Urinary bladder (tissue), 3 donors: ENCODE measurements at regions not wholly inside any gene's neighbourhood (a gene's known extent, or its start where the extent isn't known, plus 50 kb on each side); places are given as distances from the start of the nearest gene placed in this dataset.

Experiments used
- DNase-seq: peaks from one replicate; pipeline ENCODE4 v3.0.0-alpha.2; 2015; ENCODE audit errors: extremely low spot score
- H3K27ac ChIP-seq: one replicate; pipeline ENCODE4 v1.5.1; 2013; ENCODE audit warnings: low read depth, mild to moderate bottlenecking, moderate library complexity
- H3K36me3 ChIP-seq: one replicate; pipeline ENCODE4 v1.6.1; 2013; ENCODE audit warnings: mild to moderate bottlenecking, moderate library complexity; ENCODE audit not compliant: insufficient read depth
- H3K4me1 ChIP-seq: one replicate; pipeline ENCODE4 v1.6.1; 2013; ENCODE audit warnings: mild to moderate bottlenecking, moderate library complexity; ENCODE audit not compliant: insufficient read depth
- H3K4me3 ChIP-seq: one replicate; pipeline ENCODE4 v1.5.1; 2013; ENCODE audit warnings: low read depth, low read length
- WGBS: extraction: QIAGEN DNeasy Blood & Tissue Kit; methylation state at CpG from one replicate; pipeline ENCODE4 v1.1.7; 2013; 5-methylcytosine and 5-hydroxymethylcytosine counted together
- donor health status: healthy with polysubstance abuse.
- donor health status: healthy.

GRCh38 chr4:111838406-111838930, 306.8 kb upstream of the FAM241A start:
- Histone ChIP-seq H3K36me3 (no peaks in the 10 kb centered on the region), H3K4me1 (no peaks in the 10 kb centered on the region), H3K4me3 (no peak overlapping the region), H3K27ac (no peak overlapping the region)
- DNase-seq, result no peak
- whole genome bisulfite sequencing, result 79% methylated on average over 4 of the region's 4 CpGs

- Histone ChIP-seq H3K4me3 (no peak overlapping the region), H3K27ac (no peak overlapping the region), H3K36me3 (no peaks in the 10 kb centered on the region), H3K4me1 (no peaks in the 10 kb centered on the region)
- WGBS, result 68% methylated on average over 2 of the region's 2 CpGs
- no peak for DNase-seq
Observed at GRCh38 chr4:111839141-111839540, 306.1 kb upstream of the FAM241A start.

- no peak for DNase-seq
- H3K4me3 ChIP-seq, result no peak overlapping the region
- H3K36me3 ChIP-seq, result no peaks in the 10 kb centered on the region
- no peaks in the 10 kb centered on the region for H3K4me1 ChIP-seq
- WGBS, result 86% methylated on average over 3 of the region's 3 CpGs
- H3K27ac ChIP-seq, result no peak overlapping the region
Observed at GRCh38 chr4:111842336-111842735, 302.9 kb upstream of the FAM241A start.

- Histone ChIP-seq H3K4me3 (no peak overlapping the region), H3K4me1 (no peaks in the 10 kb centered on the region), H3K36me3 (no peaks in the 10 kb centered on the region), H3K27ac (no peak overlapping the region)
- DNase-seq, result no peak
- 66% methylated on average over 5 of the region's 5 CpGs for WGBS
Observed at GRCh38 chr4:111847296-111848008, 297.8 kb upstream of the FAM241A start.

GRCh38 chr4:111849746-111850284, 295.4 kb upstream of the FAM241A start:
- DNase-seq, result no peak
- H3K27ac ChIP-seq, result no peak overlapping the region
- H3K36me3 ChIP-seq, result no peaks in the 10 kb centered on the region
- no peaks in the 10 kb centered on the region for H3K4me1 ChIP-seq
- WGBS, result 25% methylated on average over 1 of the region's 1 CpG
- H3K4me3 ChIP-seq, result no peak overlapping the region

- no peak for DNase-seq
- H3K27ac ChIP-seq, result no peak overlapping the region
- H3K4me1 ChIP-seq, result no peaks in the 10 kb centered on the region
- no peaks in the 10 kb centered on the region for H3K36me3 ChIP-seq
- WGBS, result 0% methylated on average over 1 of the region's 1 CpG
- H3K4me3 ChIP-seq, result no peak overlapping the region
Observed at GRCh38 chr4:111854494-111855087, 290.7 kb upstream of the FAM241A start.

- 87% methylated on average over 1 of the region's 1 CpG for WGBS
- Histone ChIP-seq H3K4me3 (no peak overlapping the region), H3K36me3 (no peaks in the 10 kb centered on the region), H3K4me1 (no peaks in the 10 kb centered on the region), H3K27ac (no peak overlapping the region)
- no peak for DNase-seq
Observed at GRCh38 chr4:111855308-111855707, 289.9 kb upstream of the FAM241A start.

- H3K36me3 ChIP-seq, result no peaks in the 10 kb centered on the region
- WGBS, result 43% methylated on average over 4 of the region's 4 CpGs
- no peak for DNase-seq
- H3K4me1 ChIP-seq, result no peaks in the 10 kb centered on the region
- H3K4me3 ChIP-seq, result no peak overlapping the region
- H3K27ac ChIP-seq, result no peak overlapping the region
Observed at GRCh38 chr4:111864066-111864465, 281.2 kb upstream of the FAM241A start.

GRCh38 chr4:111869339-111869738, 275.9 kb upstream of the FAM241A start:
- 96% methylated on average over 4 of the region's 4 CpGs for WGBS
- no peak overlapping the region for H3K27ac ChIP-seq
- no peaks in the 10 kb centered on the region for H3K36me3 ChIP-seq
- no peak overlapping the region for H3K4me3 ChIP-seq
- no peak for DNase-seq
- no peaks in the 10 kb centered on the region for H3K4me1 ChIP-seq

GRCh38 chr4:111871802-111872201, 273.5 kb upstream of the FAM241A start:
- no peaks in the 10 kb centered on the region for H3K4me1 ChIP-seq
- H3K27ac ChIP-seq, result no peak overlapping the region
- 89% methylated on average over 1 of the region's 1 CpG for WGBS
- no peaks in the 10 kb centered on the region for H3K36me3 ChIP-seq
- H3K4me3 ChIP-seq, result no peak overlapping the region
- no peak for DNase-seq

- 54% methylated on average over 4 of the region's 4 CpGs for WGBS
- no peak for DNase-seq
Observed at GRCh38 chr4:111873801-111874200, 271.5 kb upstream of the FAM241A start.

GRCh38 chr4:111879539-111879938, 265.7 kb upstream of the FAM241A start:
- no peak for DNase-seq
- Histone ChIP-seq H3K4me1 (no peaks in the 10 kb centered on the region), H3K4me3 (no peak overlapping the region), H3K27ac (no peak overlapping the region), H3K36me3 (no peaks in the 10 kb centered on the region)

More at GRCh38 chr4:111873801-111874200, 271.5 kb upstream of the FAM241A start:
- no peak overlapping the region for H3K27ac ChIP-seq
- H3K4me3 ChIP-seq, result no peak overlapping the region
- H3K4me1 ChIP-seq, result no peaks in the 10 kb centered on the region
- H3K36me3 ChIP-seq, result no peaks in the 10 kb centered on the region

GRCh38 chr4:111880116-111880515, 265.1 kb upstream of the FAM241A start:
- WGBS, result 38% methylated on average over 4 of the region's 4 CpGs

GRCh38 chr4:111883557-111883999, 261.7 kb upstream of the FAM241A start:
- WGBS, result 51% methylated on average over 1 of the region's 1 CpG
- Histone ChIP-seq H3K4me1 (no peaks in the 10 kb centered on the region), H3K36me3 (no peaks in the 10 kb centered on the region), H3K27ac (no peak overlapping the region), H3K4me3 (no peak overlapping the region)
- no peak for DNase-seq

More at GRCh38 chr4:111880116-111880515, 265.1 kb upstream of the FAM241A start:
- no peak overlapping the region for H3K27ac ChIP-seq
- no peaks in the 10 kb centered on the region for H3K4me1 ChIP-seq
- no peak overlapping the region for H3K4me3 ChIP-seq
- H3K36me3 ChIP-seq, result no peaks in the 10 kb centered on the region
- DNase-seq, result no peak
